Right kidney (tissue), 1 donor: ENCODE measurements at regions not wholly inside any gene's neighbourhood (a gene's known extent, or its start where the extent isn't known, plus 50 kb on each side); places are given as distances from the start of the nearest gene placed in this dataset.
"Not testable (repeated sequence)": the region's sequence is repeated elsewhere in the genome, so short reads cannot be mapped to it uniquely, and the experiment has no call there.

Experiments used
- DNase-seq: peaks from one replicate; pipeline ENCODE4 v3.0.0-alpha.2; 2016

DNA sequence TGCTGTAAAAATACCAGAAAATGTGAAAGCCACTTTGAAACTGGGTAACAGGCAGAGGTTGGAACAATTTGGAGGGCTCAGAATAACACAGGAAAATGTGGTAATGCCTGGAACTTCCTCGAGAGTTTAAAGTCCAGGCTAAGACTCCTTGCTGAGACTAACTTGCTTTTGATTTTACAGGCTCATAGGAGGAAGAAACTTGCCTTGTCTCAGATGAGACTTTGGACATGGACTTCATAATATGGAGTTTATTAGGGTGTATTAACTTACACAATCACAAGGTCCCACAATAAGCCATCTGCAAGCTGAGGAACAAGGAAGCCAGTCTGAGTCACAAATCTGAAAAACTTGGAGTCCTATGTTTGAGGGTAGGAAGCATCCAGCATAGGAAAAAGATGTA, 293.4 kb upstream of the TMEFF2 start:
- not testable (repeated sequence) for DNase-seq

DNA sequence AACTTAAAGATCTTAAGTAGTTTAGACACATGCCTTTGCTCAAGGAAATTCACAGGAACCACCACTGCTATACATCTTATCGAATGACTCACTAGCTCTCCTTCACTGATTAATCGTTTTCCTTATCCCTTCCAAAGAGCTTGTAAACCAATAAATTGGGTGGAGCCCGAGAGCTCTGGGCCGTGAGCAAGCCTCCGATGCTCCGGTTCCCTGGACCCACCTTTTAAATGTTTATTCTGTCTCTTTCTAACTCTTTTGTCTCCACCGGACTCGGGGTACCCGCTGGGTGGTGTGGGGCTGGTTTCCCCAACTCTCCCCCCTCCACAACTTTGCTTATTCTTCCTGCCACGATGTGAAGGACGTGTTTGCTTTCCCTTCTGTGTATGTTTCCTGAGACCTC, 292.9 kb upstream of the TMEFF2 start:
- DNase-seq = no peak

DNA sequence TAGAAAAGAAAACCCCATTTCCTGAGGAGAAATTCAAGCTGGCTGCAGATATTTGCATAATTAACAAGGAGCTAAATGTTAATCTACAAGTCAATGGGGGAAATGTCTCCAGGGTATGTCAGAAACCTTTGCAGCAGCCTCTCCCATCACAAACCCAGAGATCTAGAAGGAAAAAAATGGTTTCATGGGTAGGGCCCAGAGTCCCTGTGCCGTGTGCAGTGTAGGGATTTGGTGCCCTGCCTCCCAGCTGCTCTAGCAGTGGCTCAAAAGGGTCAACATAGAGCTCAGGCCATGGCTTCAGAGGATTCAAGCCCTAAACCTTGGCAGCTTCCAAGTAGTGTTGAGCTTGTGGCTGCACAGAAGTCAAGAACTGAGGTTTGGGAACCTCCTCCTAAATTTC, 290.2 kb upstream of the TMEFF2 start:
- no peak for DNase-seq

DNA sequence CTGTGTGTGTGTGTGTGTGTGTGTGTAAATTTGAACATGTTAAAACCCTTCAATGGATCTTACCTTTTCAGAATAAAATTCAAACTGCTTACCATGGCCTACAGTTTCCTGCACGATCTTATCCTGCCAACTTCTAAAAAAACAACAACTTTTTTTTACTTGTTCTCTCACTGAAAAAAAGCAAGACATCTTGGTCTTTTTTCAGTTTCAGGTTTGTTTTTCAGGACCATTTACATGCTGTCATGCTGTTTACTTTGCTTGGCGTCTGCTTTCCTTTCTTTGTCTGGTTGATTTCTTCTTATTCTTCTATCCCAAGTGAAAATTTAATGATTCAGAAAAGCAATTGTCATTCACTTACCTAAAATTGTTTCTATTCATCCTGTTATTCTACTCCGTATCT, 286.3 kb upstream of the TMEFF2 start:
- DNase-seq = no peak

DNA sequence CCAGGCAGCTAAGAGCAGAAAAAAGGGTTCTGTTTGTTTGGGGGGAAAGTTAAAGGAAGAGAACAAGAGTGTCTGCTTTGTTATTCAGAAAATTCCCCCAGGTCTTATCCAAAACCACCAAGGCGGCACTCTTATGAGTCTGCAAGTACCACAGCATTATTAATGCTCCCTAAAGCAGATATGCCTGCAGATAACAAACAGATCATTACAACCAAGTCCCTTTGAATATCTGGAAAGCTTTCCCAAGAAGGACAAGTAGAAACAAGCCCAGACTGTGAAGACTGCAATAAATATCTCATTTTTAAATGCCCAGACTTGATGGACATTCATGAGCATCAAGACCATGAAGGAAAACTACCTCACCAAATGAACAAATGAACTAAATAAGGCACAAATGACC, 278.6 kb upstream of the TMEFF2 start:
- DNase-seq = no peak

DNA sequence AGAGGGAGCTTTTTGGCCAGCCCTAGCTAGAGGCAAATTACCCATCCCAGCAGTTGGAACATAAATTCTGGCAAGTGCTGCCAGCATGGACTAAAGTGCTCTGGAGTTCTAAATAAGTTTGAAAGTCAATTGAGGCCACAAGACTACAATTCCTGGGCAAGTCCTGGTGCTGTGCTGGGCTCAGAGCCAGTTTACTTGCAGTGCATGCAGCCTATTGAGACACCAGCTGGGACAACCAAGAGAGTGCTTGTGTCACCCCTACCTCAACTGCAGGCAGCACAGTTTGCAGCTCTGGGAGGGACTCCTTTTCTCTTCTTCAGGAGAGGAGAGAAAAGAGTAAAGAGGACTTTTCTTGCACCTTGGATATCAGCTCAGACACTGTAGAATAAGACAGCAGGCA, 277.2 kb upstream of the TMEFF2 start:
- DNase-seq = no peak

DNA sequence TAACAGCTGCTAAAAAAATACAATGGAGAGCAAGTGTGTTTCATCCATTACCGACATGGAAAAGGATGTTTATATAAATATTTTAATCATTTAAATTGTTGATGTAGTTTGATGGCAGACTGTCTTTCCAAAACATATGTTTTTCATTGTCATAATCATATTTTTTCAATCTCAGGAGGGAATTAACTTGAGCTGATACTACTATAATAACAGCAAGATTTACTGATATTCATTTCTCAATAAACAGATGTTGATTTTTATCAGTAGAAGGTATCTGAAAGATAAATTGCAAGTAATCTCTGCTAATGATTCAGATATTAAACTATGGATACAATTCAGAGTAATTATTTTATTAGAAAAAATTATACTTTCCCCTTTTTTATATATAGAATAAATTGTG, 274.9 kb upstream of the TMEFF2 start:
- no peak for DNase-seq

DNA sequence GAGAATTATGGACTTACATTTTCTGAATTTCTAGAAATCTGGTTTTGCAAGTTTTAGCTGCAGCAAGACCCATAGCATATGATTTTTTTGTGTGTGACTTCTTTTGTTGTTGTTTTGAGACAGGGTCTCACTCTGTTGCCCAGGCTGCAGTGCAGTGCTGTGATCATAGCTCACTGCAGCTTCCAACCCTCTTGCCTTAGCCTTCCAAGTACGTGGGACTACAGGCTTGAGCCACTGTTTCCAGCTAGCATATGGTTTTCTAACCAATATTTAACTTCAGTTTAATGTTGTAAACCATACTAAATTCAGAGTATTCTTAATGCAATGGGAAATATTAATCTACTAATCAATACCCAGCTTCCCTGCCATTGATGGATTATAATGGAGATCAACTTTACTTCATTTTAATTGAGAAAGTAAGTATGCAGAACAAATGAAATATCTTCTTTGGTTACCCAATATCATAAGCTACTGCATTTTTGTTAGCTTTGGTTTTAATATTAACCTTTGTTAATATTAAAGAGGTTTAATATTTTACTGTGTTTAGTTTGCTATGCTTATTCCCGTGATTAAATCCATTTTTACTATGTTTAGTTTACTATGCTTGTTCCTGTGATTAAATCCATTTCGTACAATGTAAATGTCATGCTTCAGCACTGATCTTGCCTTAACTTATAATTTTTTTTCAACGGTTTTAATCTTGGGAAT, 273.4 kb upstream of the TMEFF2 start:
- no peak for DNase-seq

DNA sequence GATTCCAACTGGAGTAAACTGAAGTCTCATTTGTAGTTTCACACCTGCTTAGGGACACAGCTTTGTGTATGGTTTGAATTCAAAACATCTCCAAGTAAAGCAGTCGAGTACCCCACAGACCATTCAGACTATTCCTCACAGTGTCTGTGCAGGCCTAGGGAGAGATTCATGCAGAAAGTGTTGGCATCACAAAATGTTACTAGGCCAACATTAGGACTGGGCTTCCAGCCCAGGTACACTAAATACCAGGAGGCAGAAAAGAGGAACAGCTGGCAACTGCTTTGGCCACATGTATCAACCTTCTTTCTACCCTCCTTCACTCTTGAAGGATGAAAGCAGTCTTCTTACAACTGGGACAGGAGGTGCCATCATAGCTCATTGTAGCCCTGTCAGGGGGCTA, 270.4 kb upstream of the TMEFF2 start:
- no peak for DNase-seq

DNA sequence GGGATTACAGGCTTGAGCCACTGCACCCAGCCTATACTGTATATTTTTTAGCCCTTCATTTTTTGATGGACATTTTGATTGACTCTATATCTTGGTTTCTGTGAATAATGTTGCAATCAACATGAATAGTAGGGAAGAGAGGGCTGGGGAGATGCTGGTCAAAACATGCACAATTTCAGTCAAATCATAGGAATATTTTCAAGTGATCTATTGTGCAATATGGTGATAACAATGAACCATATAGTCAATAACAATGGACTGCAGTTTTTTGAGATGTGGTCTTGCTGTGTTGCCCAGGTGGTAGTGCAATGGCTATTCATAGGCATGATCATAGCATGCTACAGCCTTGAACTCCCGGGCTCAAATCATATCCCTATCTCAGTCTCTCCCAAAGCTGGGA, 264.7 kb upstream of the TMEFF2 start:
- DNase-seq = no peak

DNA sequence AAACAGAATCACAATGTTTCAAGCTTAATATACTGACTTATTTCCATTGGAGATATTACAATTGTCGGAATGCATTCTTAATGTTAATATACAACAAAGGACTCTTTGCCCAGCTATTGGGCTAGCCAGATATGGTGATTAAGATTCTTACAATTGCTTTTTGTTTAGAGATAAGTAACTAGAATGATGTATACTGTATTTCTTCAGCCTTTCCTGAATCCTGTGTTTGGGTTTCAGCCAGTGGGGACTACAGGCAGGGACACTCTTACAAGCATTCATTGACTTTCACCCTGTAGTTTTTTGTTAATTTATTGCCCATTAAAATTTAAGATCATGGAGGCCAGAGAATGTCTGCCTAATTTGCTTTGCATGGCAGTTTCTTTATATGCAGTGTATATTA, 254.1 kb upstream of the TMEFF2 start:
- no peak for DNase-seq

DNA sequence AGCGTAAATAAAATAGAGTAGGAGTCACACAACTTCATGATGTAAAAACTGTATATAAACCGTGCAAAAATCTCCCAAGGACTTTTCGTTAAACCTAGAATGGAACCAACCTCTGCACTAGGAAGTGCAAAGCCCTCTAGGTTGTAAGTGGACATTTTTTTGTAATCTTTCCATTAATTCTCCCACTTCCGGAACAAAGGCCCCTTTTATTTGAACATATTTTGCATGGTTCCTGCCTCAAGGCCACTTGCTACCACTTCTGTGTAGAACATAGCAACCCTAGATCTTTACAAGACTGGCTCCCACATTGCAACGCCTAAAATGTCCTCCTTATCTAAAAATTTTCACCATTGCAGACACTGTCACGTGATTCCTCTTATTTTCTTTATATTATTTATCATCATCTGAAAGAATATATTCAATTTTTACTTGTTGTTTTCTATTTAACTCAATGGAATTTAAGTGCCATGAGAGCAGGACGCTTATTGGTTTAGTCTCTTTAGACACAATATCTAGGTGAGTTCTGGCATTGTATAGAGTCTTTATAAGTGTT, 249.6 kb upstream of the TMEFF2 start:
- no peak for DNase-seq

DNA sequence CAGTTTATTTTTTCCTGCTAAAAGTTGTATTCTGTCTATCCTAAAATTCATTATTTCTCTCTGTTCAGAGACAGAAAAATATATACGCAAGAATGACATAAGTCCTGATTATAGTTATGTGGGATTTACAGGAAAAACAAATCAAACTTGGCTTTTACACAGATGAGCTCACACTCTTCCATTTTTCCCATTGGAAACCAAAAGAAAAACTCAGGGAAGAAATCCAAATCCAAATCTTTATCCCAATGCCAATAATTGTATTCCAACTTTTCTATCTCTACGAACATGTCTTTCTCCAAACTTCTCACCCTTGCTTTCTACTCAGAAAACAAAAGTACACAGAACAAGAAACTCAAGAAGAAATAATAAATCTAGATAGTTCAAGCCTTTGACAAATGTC, 249.1 kb upstream of the TMEFF2 start:
- DNase-seq = no peak

DNA sequence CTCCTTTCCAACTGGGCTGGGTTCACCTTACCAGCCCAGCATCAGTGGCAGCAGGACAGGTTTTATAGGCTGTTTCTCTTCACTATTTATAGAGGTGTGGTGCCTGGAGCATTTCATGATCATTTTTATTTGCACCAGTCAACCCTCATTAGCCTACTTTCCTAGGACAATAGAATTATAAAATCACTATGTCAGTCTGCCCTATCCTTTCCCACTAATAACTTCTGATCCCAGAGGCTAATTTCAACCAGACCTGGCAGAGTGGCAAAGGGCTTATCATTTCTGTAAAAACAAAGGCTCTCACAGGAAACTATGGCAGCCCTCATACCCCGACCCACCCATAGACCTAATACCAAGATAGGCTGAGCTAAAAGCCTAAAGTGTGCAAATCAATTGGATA, 243.5 kb upstream of the TMEFF2 start:
- DNase-seq = no peak

DNA sequence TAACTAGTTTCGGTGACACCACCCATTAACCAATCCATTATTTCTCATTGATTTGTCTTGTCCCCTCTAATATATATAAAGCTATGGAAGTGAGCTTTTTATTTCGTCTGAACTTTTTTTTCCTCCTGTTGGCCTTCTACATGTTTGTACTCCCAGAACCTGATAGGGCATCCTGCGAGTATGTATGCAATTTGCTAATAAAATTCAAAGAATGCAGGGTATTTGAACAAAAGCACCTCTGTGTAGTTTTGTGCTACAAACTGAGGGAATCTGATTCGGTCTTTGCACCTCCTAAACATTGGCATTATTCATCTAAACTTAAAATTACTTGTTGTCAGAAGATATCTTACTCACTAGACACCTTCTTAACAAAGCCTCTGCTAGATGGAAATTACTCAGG, 242.9 kb upstream of the TMEFF2 start:
- no peak for DNase-seq

DNA sequence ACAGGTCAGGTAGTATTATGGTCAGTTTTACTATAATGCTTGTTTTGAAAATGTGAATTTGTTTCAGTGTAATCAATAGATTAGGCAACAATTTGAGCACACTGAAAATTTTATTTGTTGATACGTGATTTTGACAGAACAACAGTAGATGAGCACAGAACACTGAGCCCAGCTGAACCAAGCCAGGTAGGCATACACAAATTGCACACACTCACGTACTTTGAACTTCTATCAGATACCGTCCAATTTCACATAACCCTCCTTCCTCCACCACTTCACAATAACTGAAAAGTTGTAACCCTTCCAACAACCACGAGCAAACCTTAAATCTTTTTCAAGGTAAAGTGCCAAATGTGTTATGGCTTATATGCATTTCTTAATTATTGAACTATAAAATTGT, 229.5 kb upstream of the TMEFF2 start:
- DNase-seq = no peak

DNA sequence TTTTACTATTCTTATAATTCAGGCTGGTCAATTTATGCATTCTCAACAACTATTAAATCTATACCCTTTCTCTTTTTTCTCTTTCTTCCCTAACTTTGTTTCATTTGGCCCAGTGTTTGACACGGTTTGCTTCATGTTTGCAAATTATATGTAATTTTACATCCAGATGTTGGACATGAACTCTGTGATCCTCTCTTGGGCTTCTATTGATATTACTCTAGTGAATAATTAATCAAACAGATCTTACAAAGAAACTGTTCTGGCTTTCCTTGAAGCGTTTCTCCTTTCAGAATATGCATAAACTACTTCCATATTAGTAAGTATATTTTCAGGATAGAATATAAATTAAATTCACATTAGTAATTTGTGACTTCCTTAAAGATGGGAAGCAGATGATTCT, 225.1 kb upstream of the TMEFF2 start:
- DNase-seq = no peak

DNA sequence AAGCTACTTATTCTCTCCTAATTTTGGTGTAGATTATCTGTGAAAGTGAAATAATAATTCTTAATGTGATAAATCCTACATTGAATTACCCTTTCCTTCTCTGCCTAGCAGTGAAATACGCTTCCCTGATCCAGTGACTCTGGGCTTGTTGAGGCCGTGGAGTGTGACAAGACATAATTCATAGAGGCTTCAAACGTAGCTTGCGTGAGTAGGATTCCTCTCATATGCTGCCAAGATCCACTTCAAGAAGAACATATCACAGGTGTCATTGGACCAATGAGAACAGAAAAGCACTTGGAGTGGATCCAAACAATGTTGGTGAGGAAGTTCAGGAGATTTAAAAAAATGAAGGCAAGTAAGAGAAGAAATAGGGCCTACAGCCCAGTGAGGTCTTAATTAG, 221.3 kb upstream of the TMEFF2 start:
- no peak for DNase-seq

DNA sequence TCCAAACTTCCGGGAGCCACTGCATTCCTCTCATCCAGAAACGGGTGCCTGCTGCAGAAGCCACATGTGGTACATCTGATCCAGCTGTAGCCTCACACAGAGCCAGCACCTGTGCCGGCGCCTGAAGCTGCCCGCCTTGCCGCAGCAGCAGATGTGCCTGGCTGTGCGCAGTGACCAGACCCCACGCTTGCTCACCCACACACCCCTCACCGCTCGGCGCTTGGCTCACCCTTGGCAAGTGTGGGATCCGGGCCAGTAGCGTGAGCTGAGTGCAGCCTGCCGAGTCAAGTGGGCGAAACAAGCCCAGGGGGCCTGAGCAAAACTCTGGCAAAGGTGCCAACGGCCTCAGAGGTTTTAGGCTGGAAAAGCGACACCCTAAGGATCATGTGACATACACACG, 220.1 kb upstream of the TMEFF2 start:
- DNase-seq = no peak

DNA sequence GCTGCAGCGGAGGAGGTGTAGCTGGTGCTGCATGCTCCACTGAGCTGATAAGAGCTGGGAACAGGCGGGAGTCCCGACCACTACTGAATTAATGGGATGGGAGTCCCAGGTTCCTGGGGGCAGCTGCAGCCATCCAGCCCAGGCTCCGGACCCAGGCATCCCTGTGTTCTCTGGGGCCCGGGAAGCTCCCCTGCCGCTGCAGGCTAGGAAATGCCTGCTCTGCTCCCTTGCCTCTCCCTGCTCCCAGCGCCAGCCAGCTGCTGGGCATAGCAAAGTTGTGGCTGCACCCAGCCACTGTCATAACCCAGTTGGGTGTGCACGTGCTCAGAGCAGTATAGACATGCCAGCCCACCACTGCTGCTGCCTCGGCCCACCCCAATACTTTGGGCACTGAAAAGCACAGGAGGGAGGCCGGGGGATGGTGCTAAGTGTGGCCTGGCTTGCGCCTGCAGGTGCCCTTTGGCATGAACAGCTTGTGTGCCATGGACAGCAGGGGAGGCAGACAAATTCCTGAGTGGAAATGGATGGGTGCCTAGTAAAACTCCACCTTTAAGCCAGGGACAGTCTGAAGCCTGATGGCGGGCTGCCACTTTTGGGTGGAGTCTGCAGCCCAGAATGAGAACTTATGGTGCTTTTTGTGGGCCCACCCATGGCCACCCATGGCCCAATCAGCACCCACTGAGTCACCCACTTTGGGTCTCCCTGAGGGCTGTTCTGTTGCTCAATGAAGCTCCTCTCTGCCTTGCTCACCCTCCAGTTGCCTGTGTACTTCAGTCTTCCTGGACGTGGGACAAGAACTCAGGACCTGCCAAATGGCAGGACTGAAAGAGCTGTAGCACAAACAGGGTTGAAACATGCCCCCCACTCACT, 219.3 kb upstream of the TMEFF2 start:
- DNase-seq = no peak

DNA sequence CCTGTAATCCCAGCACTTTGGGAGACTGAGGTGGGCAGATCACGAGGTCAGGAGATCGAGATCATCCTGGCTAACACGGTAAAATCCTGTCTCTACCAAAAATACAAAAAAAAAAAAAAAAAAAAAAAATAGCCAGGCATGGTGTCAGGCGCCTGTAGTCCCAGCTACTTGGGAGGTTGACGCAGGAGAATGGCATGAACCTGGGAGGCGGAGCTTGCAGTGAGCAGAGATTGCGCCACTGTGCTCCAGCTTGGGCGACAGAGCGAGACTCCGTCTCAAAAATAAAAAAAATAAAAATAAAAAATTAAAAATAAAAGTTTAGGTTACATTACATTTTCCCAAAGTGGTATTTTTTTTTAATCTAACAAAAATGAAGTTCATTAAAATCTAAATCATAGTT, 218.1 kb upstream of the TMEFF2 start:
- not testable (repeated sequence) for DNase-seq

DNA sequence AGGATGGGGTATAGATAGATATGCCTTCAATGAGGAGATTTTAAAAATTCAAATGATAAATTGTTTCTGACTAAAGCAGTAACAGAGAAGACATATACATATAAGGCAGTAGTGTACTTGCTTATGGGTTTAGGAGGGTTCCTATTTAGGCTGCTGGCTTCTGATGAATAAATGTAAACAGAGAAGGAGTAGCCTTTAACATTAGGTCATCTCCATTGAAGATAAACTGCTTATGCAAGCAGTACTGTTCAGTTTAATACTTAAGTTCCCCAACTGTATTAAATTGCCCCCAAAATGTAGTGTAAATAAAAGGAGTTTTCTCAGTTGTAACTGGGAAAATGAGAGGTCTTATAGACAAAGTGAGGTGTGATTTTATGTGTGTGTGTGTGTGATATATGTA, 217.7 kb upstream of the TMEFF2 start:
- DNase-seq = no peak

DNA sequence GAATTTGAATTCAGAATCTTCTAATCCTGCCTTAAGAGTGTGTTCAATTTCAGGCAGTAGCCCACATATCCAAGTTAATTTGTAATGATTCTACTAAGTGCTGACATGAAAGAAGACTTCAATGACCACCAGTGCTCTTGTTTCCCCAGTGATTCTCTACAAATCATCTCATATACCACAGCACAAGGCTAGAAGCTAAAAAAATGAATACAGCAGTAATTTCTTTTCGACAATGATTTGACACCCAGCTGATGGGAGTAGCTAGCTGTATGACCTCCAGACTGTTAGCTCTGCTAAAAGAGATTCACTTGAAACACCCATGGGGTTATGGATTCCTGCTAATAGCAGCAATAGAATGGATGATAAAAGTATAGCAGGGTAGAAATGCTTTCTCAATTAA, 217.0 kb upstream of the TMEFF2 start:
- no peak for DNase-seq

DNA sequence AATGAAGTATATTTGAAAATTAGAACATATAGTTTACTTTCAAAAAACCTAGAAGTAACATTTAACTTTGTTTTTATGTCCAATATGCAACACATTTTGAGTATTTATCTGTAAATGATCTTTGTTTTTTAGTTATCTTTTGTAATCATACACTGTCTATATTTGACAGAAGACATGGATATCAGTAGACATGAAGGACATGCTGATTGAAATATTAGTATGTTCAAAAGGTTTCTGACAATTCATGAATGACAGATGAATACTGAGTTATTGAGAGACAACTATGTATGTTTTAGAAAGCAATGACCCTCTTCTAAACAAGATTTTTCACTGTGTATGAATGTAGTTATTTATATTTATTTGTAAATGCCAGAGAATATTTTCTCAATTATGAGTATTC, 215.6 kb upstream of the TMEFF2 start:
- DNase-seq = no peak
